LNCaP clone FGC (cell line): ENCODE measurements at regions not wholly inside any gene's neighbourhood (a gene's known extent, or its start where the extent isn't known, plus 50 kb on each side); places are given as distances from the start of the nearest gene placed in this dataset.

Experiments used
- DNase-seq: peaks from one replicate; pipeline ENCODE4 v3.0.0-alpha.2; 2011; ENCODE audit warnings: low read depth
- H3K4me3 ChIP-seq: 2 replicates; pipeline ENCODE4 v1.5.1; 2011; ENCODE audit warnings: mild to moderate bottlenecking, low read depth, low read length, control low read depth
- CTCF ChIP-seq: IDR thresholded peaks from 2 replicates; pipeline ENCODE4 v1.5.1; 2012; ENCODE audit warnings: mild to moderate bottlenecking; ENCODE audit not compliant: control insufficient read depth, insufficient read depth; ENCODE audit errors: extremely low read depth

- H3K4me3 ChIP-seq = no peak overlapping the region
- TF ChIP-seq CTCF = no peak
These were observed 150.1 kb upstream of the CASK start for GRCh38 chrX:42073448-42073847.

GRCh38 chrX:42070866-42071265 lies 147.5 kb upstream of the CASK start:
- no peak overlapping the region for H3K4me3 ChIP-seq
- no peak for DNase-seq
- no peak for TF ChIP-seq CTCF

More at GRCh38 chrX:42073448-42073847, 150.1 kb upstream of the CASK start:
- DNase-seq = no peak

GRCh38 chrX:42054256-42054655 lies 130.9 kb upstream of the CASK start:
- TF ChIP-seq CTCF = no peak
- H3K4me3 ChIP-seq = no peak overlapping the region
- no peak for DNase-seq

DNA sequence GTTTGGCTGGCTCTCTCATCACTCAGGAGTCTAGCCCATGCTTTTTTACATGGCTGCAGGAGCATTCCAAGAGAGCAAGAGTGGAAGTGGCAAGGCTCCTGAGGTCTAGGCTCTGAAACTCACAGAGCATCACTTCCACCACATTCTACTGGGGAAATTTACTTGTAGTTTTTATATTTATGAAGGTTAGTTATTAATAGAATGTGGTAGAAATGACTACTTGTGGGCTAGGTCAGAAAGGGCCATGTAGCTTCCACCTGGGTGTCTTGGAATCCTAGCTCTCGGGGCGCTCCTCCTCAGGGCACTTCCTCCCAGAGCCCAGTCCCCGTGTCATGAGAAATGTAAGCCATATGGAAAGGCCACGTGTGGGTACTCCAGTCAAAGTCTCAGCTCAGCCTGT lies 127.0 kb upstream of the CASK start:
- no peak overlapping the region for H3K4me3 ChIP-seq
- no peak for TF ChIP-seq CTCF

DNA sequence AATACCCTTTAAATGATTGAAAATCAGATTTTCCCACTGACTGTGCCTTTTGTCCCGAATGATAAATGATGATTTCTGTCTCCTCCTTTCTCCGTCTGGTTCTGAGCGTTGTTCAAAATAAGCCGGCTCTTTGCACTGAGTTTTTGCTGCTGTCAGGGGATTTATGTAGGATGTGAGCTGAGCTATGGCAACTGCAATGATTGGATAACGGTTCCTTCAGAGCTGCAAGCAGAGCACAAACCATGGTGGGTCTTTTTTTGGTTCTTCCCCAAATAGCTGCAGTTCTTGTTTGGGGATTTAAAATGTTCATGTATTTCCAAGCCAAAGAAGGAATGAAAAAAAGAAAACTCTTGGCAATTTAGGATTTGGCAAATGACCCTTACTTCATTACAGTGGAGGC lies 124.5 kb upstream of the CASK start:
- TF ChIP-seq CTCF = no peak
- no peak overlapping the region for H3K4me3 ChIP-seq

More for the DNA sequence above, 127.0 kb upstream of the CASK start:
- no peak for DNase-seq

GRCh38 chrX:42028109-42028508 lies 104.8 kb upstream of the CASK start:
- no peak for DNase-seq
- no peak for TF ChIP-seq CTCF
- no peak overlapping the region for H3K4me3 ChIP-seq

More for the DNA sequence above, 124.5 kb upstream of the CASK start:
- DNase-seq = no peak

DNA sequence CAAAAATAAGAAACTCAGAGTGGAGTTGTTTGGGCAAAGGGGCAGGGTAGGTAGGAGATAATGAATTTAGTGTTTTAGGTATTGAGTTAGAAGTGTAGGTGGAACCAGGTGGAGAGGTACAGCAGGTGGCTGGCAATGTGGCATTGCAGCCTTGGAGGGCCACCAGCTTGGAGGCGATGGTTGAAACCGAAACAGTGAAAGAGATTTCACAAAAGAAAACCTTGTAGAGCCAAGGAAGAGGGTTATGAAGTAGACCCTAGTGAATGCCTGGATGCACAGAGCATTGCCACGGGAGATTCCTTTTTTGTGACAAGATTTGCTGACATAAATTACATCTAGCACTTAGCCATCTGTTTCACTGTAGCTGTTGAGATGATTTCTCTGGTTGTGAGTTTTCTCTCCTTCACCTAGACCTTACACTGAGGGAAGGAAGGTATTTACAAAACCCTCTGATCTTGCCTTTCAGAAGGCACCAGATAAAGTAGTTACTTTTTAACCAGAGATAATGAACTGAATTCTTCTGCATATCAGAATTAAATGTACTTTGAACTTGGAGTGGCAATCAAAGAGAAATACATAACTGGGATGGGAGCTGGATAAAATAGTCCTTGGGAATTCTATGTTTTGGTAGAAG lies 104.1 kb upstream of the CASK start:
- TF ChIP-seq CTCF = no peak
- H3K4me3 ChIP-seq = no peak overlapping the region
- DNase-seq = no peak
